ENCODE measurements at regions not wholly inside any gene's neighbourhood (a gene's known extent, or its start where the extent isn't known, plus 50 kb on each side); places are given as distances from the start of the nearest gene placed in this dataset.

GRCh38 chr10:64102916-64103315 lies 581.7 kb downstream of the REEP3 start:
- H3K4me3 ChIP-seq (ENCODE audit: low read length): no peak overlapping the region
- Mint-ChIP-seq H3K27ac (no peak overlapping the region), H3K4me3 (no peak overlapping the region), H3K36me3 (no peaks in the 10 kb centered on the region), H3K4me1 (no peaks in the 10 kb centered on the region), H3K27me3 (ENCODE audit: low read depth in 2 of 2) (no peaks in the 10 kb centered on the region), H3K9me3 (no peaks in the 10 kb centered on the region)
- ATAC-seq (no peak), DNase-seq (no peak)
- no peaks in the 10 kb centered on the region for H3K9me3 ChIP-seq (ENCODE audit: control insufficient read depth, insufficient read depth, low read length)
- no peak for TF ChIP-seq CTCF (IDR thresholded peaks at IDR 0.05)
- 65% methylated on average over 1 of the region's 2 CpGs for WGBS (ENCODE audit: insufficient coverage)
- no peaks in the 10 kb centered on the region for H3K27me3 ChIP-seq (ENCODE audit: control insufficient read depth, insufficient read depth, low read length)
- H3K4me1 ChIP-seq (ENCODE audit: control insufficient read depth, insufficient read depth, low read length): no peaks in the 10 kb centered on the region
- H3K36me3 ChIP-seq (ENCODE audit: control insufficient read depth, insufficient read depth, low read length): no peaks in the 10 kb centered on the region
- no peak overlapping the region for H3K27ac ChIP-seq (ENCODE audit: low read length)
- intact Hi-C loops (cut with micrococcal nuclease): no loop called here

- ATAC-seq (no peak), DNase-seq (no peak)
- Histone ChIP-seq H3K36me3 (ENCODE audit: control insufficient read depth, insufficient read depth, low read length) (no peaks in the 10 kb centered on the region), H3K9me3 (ENCODE audit: control insufficient read depth, insufficient read depth, low read length) (no peaks in the 10 kb centered on the region), H3K27ac (ENCODE audit: low read length) (no peak overlapping the region), H3K4me3 (ENCODE audit: low read length) (no peak overlapping the region), H3K4me1 (ENCODE audit: control insufficient read depth, insufficient read depth, low read length) (no peaks in the 10 kb centered on the region), H3K27me3 (ENCODE audit: control insufficient read depth, insufficient read depth, low read length) (no peaks in the 10 kb centered on the region)
- H3K27ac Mint-ChIP-seq: no peak overlapping the region
- no peak overlapping the region for H3K4me3 Mint-ChIP-seq
- peaks cover 0 to 2% of the 10 kb centered on the region in 2 donors for H3K4me1 Mint-ChIP-seq
- intact Hi-C loops (cut with micrococcal nuclease): no loop called here
- no peak for TF ChIP-seq CTCF (IDR thresholded peaks at IDR 0.05)
- H3K27me3 Mint-ChIP-seq (ENCODE audit: low read depth in 2 of 2): no peaks in the 10 kb centered on the region
- WGBS (ENCODE audit: insufficient coverage): 79% methylated on average over 5 of the region's 6 CpGs
- H3K9me3 Mint-ChIP-seq: no peaks in the 10 kb centered on the region
- no peaks in the 10 kb centered on the region for H3K36me3 Mint-ChIP-seq
These were observed 582.7 kb downstream of the REEP3 start for GRCh38 chr10:64103750-64104470.

GRCh38 chr10:64109926-64110495 lies 588.8 kb downstream of the REEP3 start:
- Mint-ChIP-seq H3K27ac (no peak overlapping the region), H3K36me3 (no peaks in the 10 kb centered on the region), H3K9me3 (peaks cover 2 to 6% of the 10 kb centered on the region in 2 donors), H3K4me1 (peaks cover 6 to 13% of the 10 kb centered on the region in 2 donors), H3K4me3 (no peak overlapping the region), H3K27me3 (ENCODE audit: low read depth in 2 of 2) (no peaks in the 10 kb centered on the region)
- ATAC-seq (no peak), DNase-seq (no peak)
- no peaks in the 10 kb centered on the region for H3K36me3 ChIP-seq (ENCODE audit: control insufficient read depth, insufficient read depth, low read length)
- intact Hi-C loops (cut with micrococcal nuclease): no loop called here
- no peaks in the 10 kb centered on the region for H3K27me3 ChIP-seq (ENCODE audit: control insufficient read depth, insufficient read depth, low read length)
- H3K4me3 ChIP-seq (ENCODE audit: low read length): no peak overlapping the region
- H3K9me3 ChIP-seq (ENCODE audit: control insufficient read depth, insufficient read depth, low read length): no peaks in the 10 kb centered on the region
- WGBS (ENCODE audit: insufficient coverage): 100% methylated on average over 1 of the region's 1 CpG
- H3K27ac ChIP-seq (ENCODE audit: low read length): no peak overlapping the region
- TF ChIP-seq CTCF (IDR thresholded peaks at IDR 0.05): no peak
- no peaks in the 10 kb centered on the region for H3K4me1 ChIP-seq (ENCODE audit: control insufficient read depth, insufficient read depth, low read length)

Measured in natural killer cell (primary cell).